Fibroblast of skin of right quadriceps (primary cell): ENCODE measurements at regions not wholly inside any gene's neighbourhood (a gene's known extent, or its start where the extent isn't known, plus 50 kb on each side); places are given as distances from the start of the nearest gene placed in this dataset.

ENCODE experiments used
- DNase-seq: peaks from one replicate; pipeline ENCODE4 v3.0.0-alpha.2; 2013

- no peak for DNase-seq
Observed at GRCh38 chr7:41877118-41877517, 174.2 kb upstream of the INHBA start.

GRCh38 chr7:41875513-41875912 is 172.6 kb upstream of the INHBA start:
- DNase-seq, result no peak

- no peak for DNase-seq
Observed at GRCh38 chr7:41874201-41874785, 171.4 kb upstream of the INHBA start.

GRCh38 chr7:41873741-41874140 is 170.9 kb upstream of the INHBA start:
- DNase-seq, result peak; percentile 75

- no peak for DNase-seq
Observed at GRCh38 chr7:41872966-41873365, 170.1 kb upstream of the INHBA start.

GRCh38 chr7:41870461-41871138 is 167.7 kb upstream of the INHBA start:
- peak; percentile 84 for DNase-seq

GRCh38 chr7:41869997-41870396 is 167.1 kb upstream of the INHBA start:
- DNase-seq, result no peak

GRCh38 chr7:41869596-41869995 is 166.7 kb upstream of the INHBA start:
- DNase-seq, result peak; percentile 67

- peak; percentile 88 for DNase-seq
Observed at GRCh38 chr7:41869091-41869490, 166.2 kb upstream of the INHBA start.

- no peak for DNase-seq
Observed at GRCh38 chr7:41867639-41868280, 164.9 kb upstream of the INHBA start.

- no peak for DNase-seq
Observed at GRCh38 chr7:41862261-41862660, 159.4 kb upstream of the INHBA start.

- no peak for DNase-seq
Observed at GRCh38 chr7:41861642-41862041, 158.8 kb upstream of the INHBA start.

- DNase-seq, result peak; percentile 63
Observed at GRCh38 chr7:41858201-41858600, 155.3 kb upstream of the INHBA start.

GRCh38 chr7:41855798-41856197 is 152.9 kb upstream of the INHBA start:
- peak; percentile 45 for DNase-seq

- no peak for DNase-seq
Observed at GRCh38 chr7:41847606-41848005, 144.7 kb upstream of the INHBA start.

GRCh38 chr7:41847151-41847550 is 144.3 kb upstream of the INHBA start:
- DNase-seq, result no peak

- no peak for DNase-seq
Observed at GRCh38 chr7:41842956-41843355, 140.1 kb upstream of the INHBA start.

GRCh38 chr7:41837916-41838315 is 135.0 kb upstream of the INHBA start:
- no peak for DNase-seq

- no peak for DNase-seq
Observed at GRCh38 chr7:41835976-41836530, 133.2 kb upstream of the INHBA start.

- no peak for DNase-seq
Observed at GRCh38 chr7:41834805-41835694, 132.2 kb upstream of the INHBA start.

GRCh38 chr7:41832941-41833340 is 130.1 kb upstream of the INHBA start:
- peak; percentile 11 for DNase-seq

- peak; percentile 9 for DNase-seq
Observed at GRCh38 chr7:41830271-41830670, 127.4 kb upstream of the INHBA start.

- no peak for DNase-seq
Observed at GRCh38 chr7:41828911-41829310, 126.0 kb upstream of the INHBA start.
